HG02610 (cell line): ENCODE measurements at regions not wholly inside any gene's neighbourhood (a gene's known extent, or its start where the extent isn't known, plus 50 kb on each side); places are given as distances from the start of the nearest gene placed in this dataset.
"Not testable (repeated sequence)": the region's sequence is repeated elsewhere in the genome, so short reads cannot be mapped to it uniquely, and the experiment has no call there.

Source experiments
- ATAC-seq: cut with Tn5 transposase; IDR thresholded peaks from one replicate; pipeline ENCODE4 v1.9.1; 2021; ENCODE audit warnings: mild to moderate bottlenecking, moderate library complexity; ENCODE audit not compliant: unreplicated experiment

GRCh38 chr3:74295479-74295878, 319.0 kb downstream of the CNTN3 start:
- ATAC-seq, result no peak

GRCh38 chr3:74288761-74289160, 325.7 kb downstream of the CNTN3 start:
- ATAC-seq, result no peak

DNA sequence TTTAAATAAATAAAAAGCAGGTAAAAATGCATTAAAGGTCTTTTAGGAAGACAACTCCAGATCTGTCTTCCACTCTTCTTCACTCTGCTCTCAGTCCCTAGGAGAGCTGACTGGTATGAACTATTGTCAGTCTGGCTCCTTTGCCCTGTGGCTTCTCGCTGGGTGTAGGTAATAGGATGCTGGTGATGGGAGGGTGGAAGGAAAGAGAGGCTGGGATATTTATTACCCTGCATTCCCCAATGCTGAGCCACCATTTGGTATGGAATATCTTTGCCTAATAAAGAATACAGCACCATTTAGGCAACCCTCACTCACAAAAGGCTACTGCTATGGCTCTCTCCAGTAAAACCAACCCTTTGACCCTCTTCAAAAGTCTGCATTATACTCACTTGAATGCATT, 326.9 kb downstream of the CNTN3 start:
- ATAC-seq, result no peak

DNA sequence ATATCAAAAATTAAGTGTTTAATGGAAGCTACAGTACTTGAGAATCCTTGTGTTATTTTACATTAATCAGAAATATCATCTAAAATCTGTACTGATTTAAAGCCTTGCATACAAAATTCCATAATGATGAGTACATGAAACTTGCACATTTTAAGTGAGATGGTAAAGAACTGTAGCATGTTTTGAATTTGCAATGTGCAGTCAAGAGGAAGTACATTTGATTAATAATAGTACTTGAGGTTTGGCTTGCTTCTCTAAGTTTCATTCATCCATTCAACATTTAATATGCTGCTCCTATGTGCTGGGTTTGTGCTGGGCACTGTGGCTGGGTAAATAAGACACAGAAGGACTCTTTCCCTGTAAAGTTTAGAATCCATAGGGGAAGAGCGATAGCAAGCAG, 332.3 kb downstream of the CNTN3 start:
- no peak for ATAC-seq

- no peak for ATAC-seq
Observed at GRCh38 chr3:74281705-74282104, 332.8 kb downstream of the CNTN3 start.

DNA sequence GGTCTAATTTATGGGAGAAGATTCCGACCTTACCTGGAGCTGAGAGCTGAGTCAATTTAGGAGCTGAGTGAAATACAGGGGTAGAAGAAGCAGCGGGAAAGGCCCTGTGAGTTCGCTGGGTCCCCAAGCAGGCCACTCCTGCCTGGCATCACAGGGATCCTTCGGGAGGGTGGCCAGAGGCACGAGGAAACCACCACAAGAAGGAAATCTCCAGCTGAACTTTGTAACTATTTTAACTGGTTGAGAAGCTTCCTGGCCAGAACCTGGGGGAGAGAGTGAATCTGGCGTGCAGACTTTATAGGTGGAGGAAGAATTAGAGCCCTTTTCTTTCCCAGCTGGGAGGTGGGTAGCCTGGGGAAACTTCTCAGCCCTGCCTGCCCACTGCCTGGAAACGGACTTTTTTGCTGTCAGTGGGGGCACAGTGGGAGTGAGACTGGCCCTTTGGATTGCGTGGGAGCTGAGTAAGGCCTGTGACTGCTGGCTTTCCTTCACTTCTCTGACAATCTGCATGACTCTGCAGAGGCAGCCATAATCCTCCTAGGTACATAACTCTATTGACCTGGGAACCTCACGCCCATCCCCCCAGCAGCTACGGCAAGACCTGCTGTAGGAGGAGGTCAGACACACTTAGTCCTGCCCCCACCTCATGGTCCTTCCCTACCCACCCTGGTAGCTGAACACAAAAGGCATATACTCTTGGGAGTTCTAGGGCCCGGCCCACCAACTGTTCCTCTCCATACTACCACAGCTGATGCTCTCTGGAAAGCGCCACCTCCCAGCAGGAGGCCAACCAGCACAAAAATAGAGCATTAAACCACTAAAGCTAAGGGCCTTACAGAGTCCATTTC, 340.7 kb downstream of the CNTN3 start:
- ATAC-seq, result no peak

DNA sequence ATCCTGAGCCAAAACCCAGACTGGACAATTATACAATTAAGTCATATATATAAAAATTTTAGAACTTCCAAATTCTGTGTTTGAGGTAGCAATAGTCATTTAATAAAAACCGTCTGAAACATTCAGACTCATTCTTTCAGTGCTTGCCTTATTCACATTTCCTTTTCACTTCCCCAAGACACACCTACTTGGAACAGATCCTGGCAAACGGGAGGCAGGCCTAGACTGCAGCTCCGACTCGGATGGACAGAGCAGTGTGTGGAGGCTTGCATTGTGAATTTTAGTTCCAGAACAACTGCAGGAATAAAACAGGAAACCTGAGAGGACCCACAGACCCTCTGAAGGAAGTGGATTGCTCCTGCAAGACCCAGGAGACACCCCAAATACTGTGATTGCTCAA, 341.4 kb downstream of the CNTN3 start:
- no peak for ATAC-seq

DNA sequence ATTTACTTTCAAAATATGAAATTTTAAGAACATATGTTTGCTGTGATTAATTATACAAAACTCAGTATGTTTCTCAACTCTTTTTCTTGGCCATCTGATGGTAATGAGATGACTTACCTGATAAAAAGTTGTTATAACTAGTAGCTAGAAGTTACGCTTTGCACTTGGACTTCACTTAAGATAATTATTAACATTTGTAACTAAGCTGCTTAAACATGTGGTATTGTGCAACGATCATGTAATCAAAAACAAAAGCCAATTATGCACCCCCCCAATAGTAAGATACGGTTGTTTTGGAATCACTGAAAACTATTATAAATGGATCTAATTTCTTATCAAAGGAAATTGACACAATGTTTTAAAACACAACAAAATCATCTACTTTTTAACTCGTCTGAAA, 342.9 kb downstream of the CNTN3 start:
- no peak for ATAC-seq

DNA sequence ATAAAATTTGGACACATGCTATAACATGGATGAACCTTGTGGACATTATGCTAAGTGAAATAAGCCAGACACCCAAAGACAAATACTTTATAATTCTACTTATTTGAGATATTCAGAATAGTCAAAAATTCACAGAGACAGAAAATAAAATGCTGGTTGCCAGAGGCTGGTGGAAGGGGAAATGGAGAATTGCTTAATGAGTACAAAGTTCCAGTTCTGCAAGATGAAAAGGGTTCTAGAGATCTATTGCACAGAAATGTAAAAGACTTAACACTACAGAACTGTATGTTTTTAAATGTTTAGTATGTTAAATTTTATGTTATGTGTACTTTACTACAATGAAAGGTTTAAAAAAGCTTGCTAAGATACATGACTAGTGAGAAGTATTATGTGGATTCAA, 344.8 kb downstream of the CNTN3 start:
- no peak for ATAC-seq

DNA sequence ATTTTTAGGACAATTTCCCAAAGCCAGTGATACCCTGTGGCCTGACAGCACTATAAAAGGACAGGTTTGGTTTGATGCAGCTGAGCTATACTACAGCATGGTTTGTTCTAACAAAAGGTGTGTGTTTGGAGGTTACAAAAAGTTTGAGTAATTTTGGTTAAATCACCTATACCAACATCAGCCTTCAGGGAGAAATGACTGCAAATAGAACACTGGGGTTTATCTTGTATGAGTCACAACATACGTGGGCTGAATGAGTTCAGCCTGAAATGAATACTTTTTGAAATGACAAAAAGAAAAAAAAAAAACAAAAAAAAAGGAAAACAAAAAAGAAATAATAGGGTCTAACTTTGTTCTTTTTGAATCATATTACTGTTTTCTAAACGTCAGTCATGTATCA, 345.7 kb downstream of the CNTN3 start:
- ATAC-seq, result no peak

- ATAC-seq, result no peak
Observed at GRCh38 chr3:74267588-74268184, 346.8 kb downstream of the CNTN3 start.

DNA sequence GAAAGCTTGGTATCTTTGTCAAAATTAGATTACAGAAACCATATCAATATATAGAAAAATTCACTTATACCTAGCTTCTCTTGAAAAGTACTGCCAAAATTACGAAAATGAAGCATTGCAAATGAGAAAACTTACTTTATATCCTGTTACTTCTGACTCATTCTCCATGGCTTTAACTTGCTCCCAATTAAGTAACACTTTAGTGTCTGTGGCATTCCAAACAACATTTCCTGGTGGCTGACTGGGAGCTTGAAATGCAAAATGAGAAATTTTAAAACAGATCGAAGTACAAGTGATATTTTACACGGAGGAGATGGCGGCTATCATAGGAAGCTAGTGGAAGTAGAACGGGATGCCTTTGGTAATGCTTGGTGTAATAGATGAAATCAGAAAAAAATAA, 347.3 kb downstream of the CNTN3 start:
- ATAC-seq, result no peak

- no peak for ATAC-seq
Observed at GRCh38 chr3:74265069-74265468, 349.4 kb downstream of the CNTN3 start.

GRCh38 chr3:74263031-74263430, 351.4 kb downstream of the CNTN3 start:
- no peak for ATAC-seq

DNA sequence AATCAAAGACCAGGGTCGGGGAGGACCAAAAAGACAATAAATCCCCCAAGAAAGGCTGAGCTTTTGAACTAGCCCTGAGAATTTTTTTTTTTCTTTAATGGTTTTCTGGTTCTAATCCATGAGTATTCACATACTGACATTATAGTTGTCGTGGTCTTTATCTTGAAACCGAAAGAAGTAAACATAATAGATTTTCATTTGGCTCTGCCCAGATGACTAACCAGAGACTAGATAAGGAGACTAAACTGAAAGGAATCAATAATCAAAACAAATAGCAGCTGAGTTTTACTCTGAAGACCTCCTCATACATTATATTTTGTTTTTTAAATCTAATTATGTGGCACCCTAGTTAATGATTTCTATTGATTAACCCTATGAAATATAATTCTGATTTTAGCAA, 381.4 kb downstream of the CNTN3 start:
- no peak for ATAC-seq

DNA sequence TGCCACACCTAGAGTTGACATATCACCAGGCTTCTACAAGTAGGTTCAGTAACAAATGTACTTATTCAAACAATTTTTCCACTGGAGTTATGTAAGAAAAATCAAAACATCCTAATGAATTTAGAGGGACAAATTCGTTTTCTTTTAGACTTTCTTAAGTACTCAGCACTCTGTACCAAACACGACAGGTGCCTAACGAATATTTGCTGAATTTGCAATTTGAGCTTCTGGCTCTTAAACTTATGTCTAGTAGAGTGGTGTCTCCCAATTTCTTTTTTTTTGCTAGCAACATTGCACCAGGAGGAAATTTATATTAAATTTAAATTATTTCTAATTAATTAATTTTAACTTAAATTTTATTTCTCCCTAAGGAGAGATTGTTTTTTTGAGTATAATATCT, 397.0 kb downstream of the CNTN3 start:
- no peak for ATAC-seq

DNA sequence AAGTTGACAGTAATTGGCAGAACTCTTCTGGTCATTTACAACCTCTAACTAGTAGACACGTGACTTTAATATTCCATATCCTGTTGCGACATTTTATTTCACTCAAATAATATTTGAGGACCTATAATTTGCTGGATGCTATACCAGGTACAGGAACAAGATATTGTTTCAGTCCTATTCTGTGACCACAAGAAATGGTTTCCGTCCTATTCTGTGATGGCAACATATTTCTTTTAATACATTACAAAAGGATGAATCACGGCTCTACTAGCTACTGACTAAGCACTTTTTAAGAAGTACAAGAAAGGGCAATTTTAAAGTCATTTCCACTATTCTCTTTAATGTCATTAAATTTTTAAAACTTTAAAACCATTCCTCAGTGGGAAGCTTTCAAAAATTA, 400.2 kb downstream of the CNTN3 start:
- no peak for ATAC-seq

DNA sequence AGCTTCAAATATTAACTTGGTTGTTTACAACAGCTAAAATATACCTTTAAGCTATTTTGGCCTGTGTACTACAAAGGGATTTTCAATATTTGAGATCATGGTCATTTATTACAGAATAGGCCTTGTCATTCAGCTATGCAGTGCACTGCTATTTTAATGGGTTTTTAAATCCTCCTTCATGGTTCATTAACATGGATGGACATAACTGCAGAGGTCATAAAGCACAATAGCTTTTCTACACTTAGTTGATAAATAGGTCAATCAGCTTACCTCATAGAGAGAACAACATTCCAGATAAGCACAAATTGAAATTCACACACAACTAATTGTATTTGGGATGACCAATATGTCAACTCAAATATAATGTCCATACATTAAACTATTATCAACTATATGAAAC, 403.7 kb downstream of the CNTN3 start:
- no peak for ATAC-seq

- no peak for ATAC-seq
Observed at GRCh38 chr3:74200952-74201351, 413.5 kb downstream of the CNTN3 start.

DNA sequence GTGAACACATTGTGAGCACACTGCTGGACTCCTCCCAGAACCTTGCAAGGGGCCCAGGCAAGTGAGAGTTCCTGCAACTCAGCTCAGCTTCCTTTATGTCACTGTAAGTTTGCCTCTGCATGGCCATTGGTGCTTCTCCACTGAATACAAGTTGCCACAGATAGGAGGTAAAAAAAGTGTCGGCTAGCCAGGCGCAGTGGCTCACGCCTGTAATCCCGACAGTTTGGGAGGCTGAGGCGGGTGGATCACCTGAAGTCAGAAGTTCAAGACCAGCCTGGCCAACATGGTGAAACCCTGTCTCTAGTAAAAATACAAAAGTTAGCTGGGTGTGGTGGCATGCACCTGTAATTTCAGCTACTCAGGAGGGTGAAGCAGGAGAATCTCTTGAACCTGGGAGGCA, 435.8 kb downstream of the CNTN3 start:
- not testable (repeated sequence) for ATAC-seq

- no peak for ATAC-seq
Observed at GRCh38 chr3:74173090-74173489, 441.4 kb downstream of the CNTN3 start.

DNA sequence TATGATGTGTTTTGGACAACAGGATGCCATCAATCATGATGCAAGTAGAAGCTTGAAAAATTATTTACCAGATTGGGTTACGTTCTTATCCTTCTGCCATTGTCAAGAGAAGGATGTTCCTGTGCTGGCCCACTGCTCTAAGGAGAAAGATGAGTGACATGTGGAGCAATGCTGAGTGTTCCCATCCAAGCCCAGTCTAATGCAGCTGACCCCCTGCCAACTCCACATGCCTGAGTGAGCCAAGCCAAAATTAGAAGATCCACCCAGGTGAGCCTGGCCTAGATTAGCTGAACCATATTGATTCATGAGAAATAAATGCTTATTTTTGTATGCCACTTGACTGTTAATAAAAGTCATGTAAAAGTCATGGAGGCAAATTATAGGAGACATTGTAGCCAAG, 446.5 kb downstream of the CNTN3 start:
- no peak for ATAC-seq

GRCh38 chr3:74165211-74165610, 449.2 kb downstream of the CNTN3 start:
- no peak for ATAC-seq
